HCT116 (cell line): ENCODE measurements at regions not wholly inside any gene's neighbourhood (a gene's known extent, or its start where the extent isn't known, plus 50 kb on each side); places are given as distances from the start of the nearest gene placed in this dataset.
"Not testable (repeated sequence)": the region's sequence is repeated elsewhere in the genome, so short reads cannot be mapped to it uniquely, and the experiment has no call there.

Experiments
- ATF3 ChIP-seq: IDR thresholded peaks from 2 replicates; pipeline ENCODE4 v1.6.1; 2012
- CTCF ChIP-seq, 3 experiments: fragments of 200-600 bp in 1 of 3; sonication (generic) in 1 of 3; IDR thresholded peaks in 2 of 3; conservative IDR thresholded peaks in 1 of 3; 2 replicates each; pipeline ENCODE4 v1.5.1; 2012 to 2017; ENCODE audit warnings: low read depth in 2 of 3, low read length in 2 of 3, antibody characterized with exemption in 1 of 3, borderline replicate concordance in 1 of 3, control low read depth in 1 of 3, mild to moderate bottlenecking in 1 of 3, mixed read lengths in 1 of 3, mixed run types in 1 of 3, moderate library complexity in 1 of 3; ENCODE audit not compliant: insufficient read depth in 1 of 3
- EGR1 ChIP-seq: IDR thresholded peaks from 2 replicates; pipeline ENCODE4 v1.6.1; 2012; ENCODE audit warnings: low read depth
- EZH2phosphoT487 ChIP-seq: fragments of 200-600 bp; IDR thresholded peaks from 2 replicates; pipeline ENCODE4 v1.6.1; 2018; ENCODE audit warnings: antibody characterized with exemption, borderline replicate concordance
- FOSL1 ChIP-seq: IDR thresholded peaks from 2 replicates; pipeline ENCODE4 v1.6.1; 2012; ENCODE audit warnings: low read depth
- POLR2A ChIP-seq: IDR thresholded peaks from 2 replicates; pipeline ENCODE4 v1.7.0; 2011; ENCODE audit warnings: borderline replicate concordance; ENCODE audit not compliant: insufficient read depth, insufficient read length; ENCODE audit errors: extremely low read depth
- POLR2AphosphoS5 ChIP-seq: IDR thresholded peaks from 2 replicates; pipeline ENCODE4 v1.6.1; 2011; ENCODE audit warnings: mild to moderate bottlenecking, low read depth, low read length, moderate library complexity
- REST ChIP-seq: IDR thresholded peaks from 2 replicates; pipeline ENCODE4 v1.6.1; 2012; ENCODE audit warnings: low read depth
- SIN3A ChIP-seq: IDR thresholded peaks from 2 replicates; pipeline ENCODE4 v1.6.1; 2012; ENCODE audit warnings: low read depth
- SP1 ChIP-seq: IDR thresholded peaks from 2 replicates; pipeline ENCODE4 v1.6.1; 2012; ENCODE audit warnings: low read depth
- SRF ChIP-seq: IDR thresholded peaks from 2 replicates; pipeline ENCODE4 v1.6.1; 2012; ENCODE audit warnings: low read depth
- TCF7L2 ChIP-seq: IDR thresholded peaks from 2 replicates; pipeline ENCODE4 v1.7.0; 2011; ENCODE audit warnings: borderline replicate concordance, inconsistent platforms; ENCODE audit not compliant: insufficient read depth, insufficient read length; ENCODE audit errors: extremely low read depth
- ZBTB33 ChIP-seq: IDR thresholded peaks from 2 replicates; pipeline ENCODE4 v1.6.1; 2011; ENCODE audit warnings: mild to moderate bottlenecking, low read length, moderate library complexity; ENCODE audit not compliant: insufficient replicate concordance; ENCODE audit errors: extremely low read depth

- TF ChIP-seq CTCF (IDR thresholded peaks at IDR 0.05 in 2 of 3, conservative IDR thresholded peaks at IDR 0.05 in 1 of 3; ENCODE audit: borderline replicate concordance in 1 of 3, insufficient read depth in 1 of 3, low read depth in 2 of 3, low read length in 2 of 3); EZH2phosphoT487; FOSL1; SP1; EGR1; ATF3; POLR2A; REST; SRF; POLR2AphosphoS5; TCF7L2; ZBTB33; SIN3A: not testable (repeated sequence)
Observed at GRCh38 chr16:22603744-22604143, 93.1 kb downstream of the NPIPB5 start.
